GM19238 (cell line): ENCODE measurements at regions not wholly inside any gene's neighbourhood (a gene's known extent, or its start where the extent isn't known, plus 50 kb on each side); places are given as distances from the start of the nearest gene placed in this dataset.

Experiments
- DNase-seq: peaks from one replicate; pipeline ENCODE4 v3.0.0; 2011; ENCODE audit warnings: low spot score; ENCODE audit not compliant: insufficient read length

DNA sequence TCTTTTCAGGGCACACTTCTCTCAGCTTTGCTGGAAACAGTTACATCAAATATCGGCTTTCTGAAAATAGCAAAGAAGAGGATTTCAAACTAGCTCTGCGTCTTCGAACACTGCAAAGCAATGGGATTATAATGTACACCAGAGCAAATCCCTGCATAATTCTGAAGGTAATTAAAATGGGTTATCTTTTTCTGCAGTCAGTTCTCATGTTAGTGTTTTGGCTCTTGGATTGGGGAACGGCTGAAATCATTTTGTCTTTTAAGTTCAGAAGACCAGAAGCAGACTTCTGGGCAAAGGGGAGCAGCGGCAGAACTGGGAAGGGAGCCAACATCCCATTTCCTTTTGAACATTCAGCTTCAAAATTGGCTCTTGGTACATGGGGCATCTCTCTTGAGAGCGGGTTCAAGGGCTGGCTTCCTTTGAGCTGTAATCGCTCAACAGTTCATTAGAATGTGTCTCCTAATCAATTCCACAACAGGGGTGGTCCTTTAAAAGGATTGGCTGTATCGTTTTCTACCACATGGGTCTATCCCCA is 110.2 kb upstream of the MTNR1B start:
- no peak for DNase-seq

DNA sequence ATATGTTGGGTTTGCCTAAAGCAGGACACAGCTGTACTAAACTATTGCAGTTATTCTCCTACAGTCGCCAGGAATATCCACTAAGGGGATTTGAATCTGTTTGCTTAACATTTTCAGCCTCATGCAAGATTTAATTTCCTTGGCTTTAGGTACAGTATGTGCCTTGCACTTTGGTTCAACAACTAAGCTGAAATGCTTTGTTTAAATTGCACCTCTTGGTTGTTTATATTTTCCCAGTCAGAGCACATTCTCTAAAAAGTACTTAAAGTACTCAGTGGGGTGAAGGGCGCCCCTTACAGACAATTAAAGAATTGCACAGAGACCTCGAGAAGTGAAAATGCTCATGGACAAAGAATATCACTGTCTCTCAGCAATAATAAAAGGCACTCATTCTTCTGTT is 107.8 kb upstream of the MTNR1B start:
- no peak for DNase-seq

- no peak for DNase-seq
Measured at GRCh38 chr11:92865352-92865751, 104.1 kb upstream of the MTNR1B start.

DNA sequence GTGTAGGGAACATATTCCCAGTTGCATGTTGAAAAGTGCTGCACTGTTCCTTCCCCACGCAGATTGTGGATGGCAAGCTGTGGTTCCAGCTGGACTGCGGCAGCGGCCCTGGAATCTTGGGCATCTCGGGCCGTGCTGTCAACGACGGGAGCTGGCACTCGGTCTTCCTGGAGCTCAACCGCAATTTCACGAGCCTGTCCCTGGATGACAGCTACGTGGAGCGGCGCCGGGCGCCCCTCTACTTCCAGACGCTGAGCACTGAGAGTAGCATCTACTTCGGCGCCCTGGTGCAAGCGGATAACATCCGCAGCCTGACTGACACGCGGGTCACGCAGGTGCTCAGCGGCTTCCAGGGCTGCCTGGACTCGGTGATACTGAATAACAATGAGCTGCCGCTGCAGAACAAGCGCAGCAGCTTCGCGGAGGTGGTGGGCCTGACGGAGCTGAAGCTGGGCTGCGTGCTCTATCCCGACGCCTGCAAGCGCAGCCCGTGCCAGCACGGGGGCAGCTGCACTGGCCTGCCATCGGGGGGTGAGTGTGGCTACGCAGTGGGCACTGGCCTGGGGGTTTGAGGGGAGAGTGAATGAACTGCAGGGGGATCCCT is 102.7 kb upstream of the MTNR1B start:
- DNase-seq = no peak

GRCh38 chr11:92867913-92868619 is 101.4 kb upstream of the MTNR1B start:
- no peak for DNase-seq

DNA sequence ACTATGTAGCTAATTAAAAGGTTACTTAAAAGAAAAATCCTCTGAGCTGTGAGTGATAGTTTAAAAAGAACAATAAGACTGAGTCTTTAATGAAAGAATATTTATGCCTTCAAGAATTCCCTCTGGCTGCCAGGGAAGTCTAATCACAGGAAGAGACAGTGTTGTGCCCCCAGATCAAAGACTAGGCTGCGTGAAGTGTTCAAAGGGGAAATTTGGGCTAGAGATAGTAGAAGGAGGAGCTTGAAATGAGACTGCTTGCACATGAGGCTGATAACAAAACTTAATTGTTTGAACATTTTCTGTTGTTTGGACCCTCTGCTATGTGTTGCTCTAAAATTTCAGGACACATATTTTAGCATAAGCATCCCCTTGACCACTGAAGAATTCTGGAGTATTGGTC is 99.7 kb upstream of the MTNR1B start:
- DNase-seq = no peak

GRCh38 chr11:92870196-92870832 is 99.1 kb upstream of the MTNR1B start:
- DNase-seq = no peak

- DNase-seq = no peak
Measured at GRCh38 chr11:92873551-92873950, 95.9 kb upstream of the MTNR1B start.

GRCh38 chr11:92875473-92875872 is 94.0 kb upstream of the MTNR1B start:
- no peak for DNase-seq

- DNase-seq = no peak
Measured at GRCh38 chr11:92879086-92879485, 90.4 kb upstream of the MTNR1B start.

DNA sequence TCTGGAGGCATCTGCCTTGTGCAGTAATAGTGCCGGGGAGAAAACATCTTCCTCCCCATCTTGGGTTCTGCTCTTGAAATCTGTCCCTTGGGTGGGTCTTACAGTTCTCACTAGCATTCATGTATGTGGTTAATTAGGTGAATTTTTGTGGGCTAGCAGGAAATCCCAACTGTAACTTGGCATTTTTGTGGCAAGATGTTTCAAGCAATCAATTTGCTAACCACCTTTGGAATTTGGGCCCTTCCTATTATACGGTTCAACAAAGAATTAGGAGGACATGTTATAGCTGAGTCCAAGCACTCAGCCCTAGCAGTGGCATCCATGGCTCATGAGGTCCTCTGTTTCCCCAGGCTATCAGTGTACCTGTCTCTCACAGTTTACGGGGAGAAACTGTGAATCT is 89.1 kb upstream of the MTNR1B start:
- no peak for DNase-seq

DNA sequence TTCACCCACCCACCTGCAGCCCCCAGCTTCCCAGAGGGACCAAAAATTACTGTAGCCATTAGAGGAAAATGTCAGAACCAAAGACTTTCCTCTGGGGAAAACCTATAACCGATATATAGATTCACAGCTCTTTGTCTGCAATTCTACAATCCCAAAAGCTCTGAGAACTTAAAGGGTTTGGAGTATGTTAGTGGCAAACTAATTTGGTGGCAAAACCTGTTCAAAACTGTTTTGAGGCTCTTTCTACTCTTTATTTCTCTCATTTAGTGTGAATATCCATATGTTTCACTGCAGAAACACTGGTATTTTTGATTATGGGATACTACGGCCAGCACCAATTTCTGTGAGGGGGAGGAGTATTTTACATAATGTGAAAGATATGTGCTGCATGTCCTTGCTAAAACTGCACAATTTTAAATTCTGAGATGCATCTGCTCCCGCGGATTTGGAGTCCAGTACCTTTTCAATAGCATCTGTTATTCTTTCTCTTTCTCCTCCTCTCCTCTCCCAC is 87.5 kb upstream of the MTNR1B start:
- DNase-seq = no peak

DNA sequence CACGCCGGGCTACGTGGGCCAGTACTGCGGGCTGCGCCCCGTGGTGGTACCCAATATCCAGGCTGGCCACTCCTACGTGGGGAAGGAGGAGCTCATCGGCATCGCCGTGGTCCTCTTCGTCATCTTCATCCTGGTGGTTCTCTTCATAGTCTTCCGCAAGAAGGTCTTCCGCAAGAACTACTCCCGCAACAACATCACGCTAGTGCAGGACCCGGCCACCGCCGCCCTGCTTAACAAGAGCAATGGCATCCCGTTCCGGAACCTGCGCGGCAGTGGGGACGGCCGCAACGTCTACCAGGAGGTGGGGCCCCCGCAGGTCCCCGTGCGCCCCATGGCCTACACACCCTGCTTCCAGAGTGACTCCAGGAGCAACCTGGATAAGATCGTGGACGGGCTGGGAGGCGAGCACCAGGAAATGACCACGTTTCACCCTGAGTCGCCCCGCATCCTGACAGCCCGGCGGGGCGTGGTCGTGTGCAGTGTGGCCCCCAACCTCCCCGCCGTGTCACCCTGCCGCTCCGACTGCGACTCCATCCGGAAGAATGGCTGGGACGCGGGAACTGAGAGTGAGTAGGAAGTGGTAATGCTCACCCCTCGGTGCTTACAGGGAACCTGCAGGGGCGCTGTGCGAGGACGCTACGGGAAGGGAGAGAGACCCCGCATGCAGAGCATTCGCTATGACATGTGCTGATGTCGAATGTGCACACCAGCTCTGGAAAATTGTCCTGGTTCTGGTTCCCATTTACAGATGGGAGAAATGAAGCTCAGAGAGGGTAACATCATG is 86.4 kb upstream of the MTNR1B start:
- no peak for DNase-seq

DNA sequence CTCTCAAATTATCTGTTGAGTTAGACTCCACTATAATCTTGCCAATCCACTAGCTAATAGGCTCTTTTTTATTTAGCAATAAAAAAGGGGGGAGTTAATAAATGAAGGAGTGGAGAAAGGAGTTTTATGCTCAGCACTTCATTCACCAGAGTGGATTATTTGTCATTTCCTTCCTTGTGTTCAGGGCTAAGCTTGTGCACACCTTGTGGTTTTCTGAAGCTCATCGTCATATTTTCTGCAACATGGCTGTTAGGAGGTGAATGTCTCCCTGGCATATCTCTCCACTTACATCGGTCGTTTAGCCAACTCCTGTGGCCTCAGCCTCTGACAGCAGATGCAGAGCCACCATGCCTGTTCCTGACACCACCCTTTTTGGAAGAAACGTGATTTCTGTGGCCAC is 83.9 kb upstream of the MTNR1B start:
- no peak for DNase-seq

GRCh38 chr11:92886243-92886905 is 83.1 kb upstream of the MTNR1B start:
- peak; percentile 34 for DNase-seq

- no peak for DNase-seq
Measured at GRCh38 chr11:92888696-92889095, 80.8 kb upstream of the MTNR1B start.

DNA sequence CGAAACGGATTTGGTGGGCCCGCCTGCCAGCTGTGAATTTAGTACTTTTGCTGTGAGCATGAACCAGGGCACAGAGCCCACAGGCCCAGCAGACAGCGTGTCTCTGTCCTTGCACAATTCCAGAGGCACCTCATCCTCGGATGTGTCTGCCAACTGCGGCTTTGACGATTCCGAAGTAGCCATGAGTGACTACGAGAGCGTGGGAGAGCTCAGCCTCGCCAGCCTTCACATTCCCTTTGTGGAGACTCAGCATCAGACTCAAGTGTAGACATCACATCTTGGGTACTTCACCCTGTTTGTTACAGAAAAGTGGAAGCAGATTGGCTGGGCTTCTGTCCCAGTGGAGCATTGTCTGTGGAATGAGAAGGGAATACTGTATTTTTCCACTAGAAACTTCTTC is 78.6 kb upstream of the MTNR1B start:
- no peak for DNase-seq

- no peak for DNase-seq
Measured at GRCh38 chr11:92892802-92893684, 76.4 kb upstream of the MTNR1B start.

GRCh38 chr11:92894197-92894596 is 75.3 kb upstream of the MTNR1B start:
- no peak for DNase-seq

GRCh38 chr11:92897487-92897886 is 72.0 kb upstream of the MTNR1B start:
- no peak for DNase-seq
